OCI-LY1 (cell line): ENCODE measurements at regions not wholly inside any gene's neighbourhood (a gene's known extent, or its start where the extent isn't known, plus 50 kb on each side); places are given as distances from the start of the nearest gene placed in this dataset.

Experiments
- H2AFZ ChIP-seq: fragments of 200-600 bp; sonication (generic), shearing (Covaris generic); 2 replicates; pipeline ENCODE4 v1.6.0; 2014; ENCODE audit warnings: antibody characterized with exemption, mild to moderate bottlenecking, low read length
- H3F3A ChIP-seq: fragments of 200-600 bp; sonication (generic), shearing (Covaris generic); 2 replicates; pipeline ENCODE4 v1.6.0; 2014; ENCODE audit warnings: mild to moderate bottlenecking, antibody characterized with exemption, low read length, moderate library complexity; ENCODE audit not compliant: insufficient read depth
- H3K27ac ChIP-seq: fragments of 200-600 bp; sonication (generic); 2 replicates; pipeline ENCODE4 v1.5.1; 2014; ENCODE audit warnings: low read length, mixed run types, mild to moderate bottlenecking, low read depth; ENCODE audit not compliant: poor library complexity, severe bottlenecking
- H3K27me3 ChIP-seq: fragments of 200-600 bp; sonication (generic); 2 replicates; pipeline ENCODE4 v1.6.0; 2014; ENCODE audit warnings: antibody characterized with exemption, mild to moderate bottlenecking, low read length, moderate library complexity; ENCODE audit not compliant: insufficient read depth
- H3K36me3 ChIP-seq: fragments of 200-600 bp; sonication (generic); 2 replicates; pipeline ENCODE4 v1.6.1; 2014; ENCODE audit warnings: mild to moderate bottlenecking, antibody characterized with exemption, low read length, moderate library complexity, mixed read lengths; ENCODE audit not compliant: insufficient read depth
- H3K4me1 ChIP-seq: fragments of 200-600 bp; sonication (generic); 2 replicates; pipeline ENCODE4 v1.5.1; 2014; ENCODE audit warnings: mild to moderate bottlenecking, low read length, moderate library complexity; ENCODE audit not compliant: insufficient read depth, severe bottlenecking
- H3K4me2 ChIP-seq: fragments of 200-600 bp; sonication (generic), shearing (Covaris generic); 2 replicates; pipeline ENCODE4 v1.6.1; 2014; ENCODE audit warnings: low read length
- H3K4me3 ChIP-seq: fragments of 200-600 bp; sonication (generic); 2 replicates; pipeline ENCODE4 v1.5.1; 2014; ENCODE audit warnings: low read length, low read depth, mild to moderate bottlenecking, mixed read lengths; ENCODE audit not compliant: poor library complexity, severe bottlenecking
- H3K79me2 ChIP-seq: fragments of 200-600 bp; shearing (Covaris generic); 2 replicates; pipeline ENCODE4 v1.6.1; 2016; ENCODE audit warnings: mixed run types, low read length, mixed read lengths; ENCODE audit not compliant: insufficient read depth
- H3K9ac ChIP-seq: fragments of 200-600 bp; sonication (generic), shearing (Covaris generic); 2 replicates; pipeline ENCODE4 v1.6.1; 2014; ENCODE audit warnings: mild to moderate bottlenecking, low read length, mixed read lengths
- H3K9me2 ChIP-seq: fragments of 200-600 bp; sonication (generic), shearing (Covaris generic); 2 replicates; pipeline ENCODE4 v1.6.1; 2014; ENCODE audit warnings: low read depth, mild to moderate bottlenecking, low read length, mixed read lengths
- H3K9me3 ChIP-seq: fragments of 200-600 bp; shearing (Covaris generic); 2 replicates; pipeline ENCODE4 v1.6.1; 2014; ENCODE audit warnings: low read length, mixed read lengths
- H4K20me1 ChIP-seq: fragments of 200-600 bp; sonication (generic), shearing (Covaris generic); 2 replicates; pipeline ENCODE4 v1.6.0; 2016; ENCODE audit warnings: mild to moderate bottlenecking, low read length; ENCODE audit not compliant: insufficient read depth
- CTCF ChIP-seq: fragments of 200-600 bp; sonication (generic), shearing (Covaris generic); IDR thresholded peaks from 2 replicates; pipeline ENCODE4 v1.5.1; 2017; ENCODE audit warnings: mild to moderate bottlenecking, antibody characterized with exemption, low read length, moderate library complexity, mixed read lengths
- EZH2 ChIP-seq: fragments of 200-600 bp; sonication (generic), shearing (Covaris generic); IDR thresholded peaks from 2 replicates; pipeline ENCODE4 v1.8.0; 2017; ENCODE audit warnings: borderline replicate concordance, mixed run types, mild to moderate bottlenecking, antibody characterized with exemption, low read length, moderate library complexity, mixed read lengths

GRCh38 chr4:162715401-162715800 is 451.3 kb downstream of the NAF1 start:
- Histone ChIP-seq H3K27ac (no peak overlapping the region), H3K79me2 (no peaks in the 10 kb centered on the region), H3K4me3 (no peak overlapping the region), H3F3A (no peaks in the 10 kb centered on the region), H3K9ac (no peak overlapping the region), H3K9me2 (no peaks in the 10 kb centered on the region), H3K27me3 (no peaks in the 10 kb centered on the region), H2AFZ (no peak overlapping the region), H3K4me2 (no peak overlapping the region), H4K20me1 (no peaks in the 10 kb centered on the region), H3K9me3 (no peaks in the 10 kb centered on the region), H3K4me1 (no peaks in the 10 kb centered on the region), H3K36me3 (no peaks in the 10 kb centered on the region)
- TF ChIP-seq CTCF (no peak), EZH2 (no peak)

GRCh38 chr4:162707962-162708361 is 458.7 kb downstream of the NAF1 start:
- H3F3A ChIP-seq: no peaks in the 10 kb centered on the region

GRCh38 chr4:162706632-162707031 is 460.1 kb downstream of the NAF1 start:
- no peak overlapping the region for H3K4me2 ChIP-seq
- H3K4me3 ChIP-seq: no peak overlapping the region
- H3K36me3 ChIP-seq: no peaks in the 10 kb centered on the region

More at GRCh38 chr4:162707962-162708361, 458.7 kb downstream of the NAF1 start:
- Histone ChIP-seq H3K79me2 (no peaks in the 10 kb centered on the region), H4K20me1 (no peaks in the 10 kb centered on the region), H3K4me2 (no peak overlapping the region), H3K36me3 (no peaks in the 10 kb centered on the region), H3K27me3 (no peaks in the 10 kb centered on the region), H3K9ac (no peak overlapping the region), H3K4me3 (no peak overlapping the region), H3K27ac (no peak overlapping the region), H3K4me1 (no peaks in the 10 kb centered on the region), H3K9me2 (no peaks in the 10 kb centered on the region), H2AFZ (no peak overlapping the region), H3K9me3 (no peaks in the 10 kb centered on the region)
- no peak for TF ChIP-seq CTCF

More at GRCh38 chr4:162706632-162707031, 460.1 kb downstream of the NAF1 start:
- Histone ChIP-seq H3K9ac (no peak overlapping the region), H2AFZ (no peak overlapping the region), H4K20me1 (no peaks in the 10 kb centered on the region), H3K9me3 (no peaks in the 10 kb centered on the region), H3F3A (no peaks in the 10 kb centered on the region), H3K4me1 (no peaks in the 10 kb centered on the region), H3K27me3 (no peaks in the 10 kb centered on the region), H3K79me2 (no peaks in the 10 kb centered on the region), H3K27ac (no peak overlapping the region), H3K9me2 (no peaks in the 10 kb centered on the region)
- TF ChIP-seq EZH2 (no peak), CTCF (no peak)
